Activated T-helper 1 cell treated with anti-CD3 and anti-CD28 coated beads, Interleukin-12 subunit alpha, Interleukin-12 subunit beta, Interleukin-2, Interleukin-4 antibody, amounts not matched to agents 30 ng/mL and 10 ng/mL and 1 ng/mL, durations not matched to agents 14 hours and 24 hours and 36 hours (primary cell): ENCODE measurements at regions not wholly inside any gene's neighbourhood (a gene's known extent, or its start where the extent isn't known, plus 50 kb on each side); places are given as distances from the start of the nearest gene placed in this dataset.
"Not testable (repeated sequence)": the region's sequence is repeated elsewhere in the genome, so short reads cannot be mapped to it uniquely, and the experiment has no call there.

Experiments used
- DNase-seq: peaks from one replicate; pipeline ENCODE4 v3.0.0; 2021; ENCODE audit warnings: low spot score
- H3K27ac Mint-ChIP-seq: one replicate; pipeline ENCODE4 v1.8.0; 2021; ENCODE audit warnings: mild to moderate bottlenecking, mixed read lengths
- H3K27me3 Mint-ChIP-seq: one replicate; pipeline ENCODE4 v1.8.0; 2022; ENCODE audit warnings: mild to moderate bottlenecking, moderate library complexity, mixed read lengths; ENCODE audit not compliant: insufficient read depth
- H3K36me3 Mint-ChIP-seq: one replicate; pipeline ENCODE4 v1.8.0; 2021; ENCODE audit warnings: low read depth, mixed read lengths
- H3K4me1 Mint-ChIP-seq: one replicate; pipeline ENCODE4 v1.8.0; 2021; ENCODE audit warnings: low read depth, mixed read lengths
- H3K4me3 Mint-ChIP-seq: one replicate; pipeline ENCODE4 v1.8.0; 2021; ENCODE audit warnings: mild to moderate bottlenecking, moderate library complexity, mixed read lengths
- H3K9me3 Mint-ChIP-seq: one replicate; pipeline ENCODE4 v1.8.0; 2021; ENCODE audit warnings: mixed read lengths
- intact Hi-C: fragments of 100-400 bp; cut with micrococcal nuclease; formaldehyde crosslinking; loops from one replicate; pipeline ENCODE4 v1.15.1; 2024

GRCh38 chr2:12008425-12009061 is 262.1 kb downstream of the LPIN1 start:
- DNase-seq = no peak
- intact Hi-C loops = loop anchor here (5.0 to 10.0 kb wide), 3 partner anchors 61 to 494 kb away; no protein-coding TSS in a partner anchor
- Mint-ChIP-seq H3K27ac (no peak overlapping the region), H3K36me3 (no peaks in the 10 kb centered on the region), H3K9me3 (no peaks in the 10 kb centered on the region), H3K27me3 (peaks cover 58% of the 10 kb centered on the region), H3K4me1 (peaks cover 7% of the 10 kb centered on the region), H3K4me3 (no peak overlapping the region)

- H3K4me3 Mint-ChIP-seq = no peak overlapping the region
- DNase-seq = no peak
- intact Hi-C loops = loop anchor here (5.0 to 10.0 kb wide), 3 partner anchors 62 to 493 kb away; no protein-coding TSS in a partner anchor
- peaks cover 61% of the 10 kb centered on the region for H3K27me3 Mint-ChIP-seq
- H3K4me1 Mint-ChIP-seq = peaks cover 7% of the 10 kb centered on the region
- no peak overlapping the region for H3K27ac Mint-ChIP-seq
- H3K36me3 Mint-ChIP-seq = no peaks in the 10 kb centered on the region
- H3K9me3 Mint-ChIP-seq = no peaks in the 10 kb centered on the region
Observed at GRCh38 chr2:12009323-12009905, 263.0 kb downstream of the LPIN1 start.

GRCh38 chr2:12010059-12010458 is 263.6 kb downstream of the LPIN1 start:
- intact Hi-C loops = no loop called here
- Mint-ChIP-seq H3K27ac (no peak overlapping the region), H3K9me3 (no peaks in the 10 kb centered on the region), H3K4me3 (no peak overlapping the region), H3K36me3 (no peaks in the 10 kb centered on the region), H3K4me1 (peaks cover 7% of the 10 kb centered on the region), H3K27me3 (peaks cover 58% of the 10 kb centered on the region)
- no peak for DNase-seq

DNA sequence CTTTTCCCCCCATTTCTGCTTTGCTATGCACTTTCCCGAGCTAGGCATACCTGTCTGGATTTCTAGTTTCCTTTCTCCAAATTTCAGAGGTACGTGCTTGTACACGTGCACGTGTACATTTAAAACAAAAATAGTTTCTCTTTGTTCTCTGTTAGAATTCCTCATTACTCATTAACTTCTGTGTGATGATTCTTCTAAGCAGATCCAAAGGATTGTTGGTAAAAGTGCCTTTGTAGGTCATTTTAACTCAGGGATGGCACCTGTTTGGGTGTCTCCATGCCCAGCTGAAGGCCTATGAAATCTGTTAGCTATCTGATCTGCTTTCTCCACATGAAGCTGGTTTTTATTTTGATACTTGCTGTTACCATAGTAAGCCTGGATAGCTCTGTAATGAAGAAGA is 264.3 kb downstream of the LPIN1 start:
- no peak for DNase-seq
- Mint-ChIP-seq H3K27me3 (peaks cover 60% of the 10 kb centered on the region), H3K27ac (no peak overlapping the region), H3K9me3 (no peaks in the 10 kb centered on the region), H3K4me1 (peaks cover 7% of the 10 kb centered on the region), H3K36me3 (no peaks in the 10 kb centered on the region), H3K4me3 (no peak overlapping the region)
- intact Hi-C loops = no loop called here

- no peaks in the 10 kb centered on the region for H3K4me1 Mint-ChIP-seq
- no peak overlapping the region for H3K4me3 Mint-ChIP-seq
- intact Hi-C loops = no loop called here
- no peak overlapping the region for H3K27ac Mint-ChIP-seq
- H3K27me3 Mint-ChIP-seq = peaks cover 64% of the 10 kb centered on the region
- peaks cover 17% of the 10 kb centered on the region for H3K9me3 Mint-ChIP-seq
- no peak for DNase-seq
- H3K36me3 Mint-ChIP-seq = no peaks in the 10 kb centered on the region
Observed at GRCh38 chr2:12014088-12014960, 267.9 kb downstream of the LPIN1 start.

GRCh38 chr2:12017499-12018157 is 271.2 kb downstream of the LPIN1 start:
- Mint-ChIP-seq H3K36me3 (peaks cover 4% of the 10 kb centered on the region), H3K4me3 (no peak overlapping the region), H3K27me3 (peaks cover 43% of the 10 kb centered on the region), H3K27ac (no peak overlapping the region), H3K4me1 (no peaks in the 10 kb centered on the region), H3K9me3 (peaks cover 44% of the 10 kb centered on the region)
- DNase-seq = no peak
- intact Hi-C loops = no loop called here

- Mint-ChIP-seq H3K9me3 (peaks cover 50% of the 10 kb centered on the region), H3K27me3 (peaks cover 36% of the 10 kb centered on the region)
- H3K27ac Mint-ChIP-seq, H3K36me3 Mint-ChIP-seq, H3K4me3 Mint-ChIP-seq, DNase-seq, intact Hi-C loops, H3K4me1 Mint-ChIP-seq: not testable (repeated sequence)
Observed at GRCh38 chr2:12018726-12019125, 272.3 kb downstream of the LPIN1 start.

DNA sequence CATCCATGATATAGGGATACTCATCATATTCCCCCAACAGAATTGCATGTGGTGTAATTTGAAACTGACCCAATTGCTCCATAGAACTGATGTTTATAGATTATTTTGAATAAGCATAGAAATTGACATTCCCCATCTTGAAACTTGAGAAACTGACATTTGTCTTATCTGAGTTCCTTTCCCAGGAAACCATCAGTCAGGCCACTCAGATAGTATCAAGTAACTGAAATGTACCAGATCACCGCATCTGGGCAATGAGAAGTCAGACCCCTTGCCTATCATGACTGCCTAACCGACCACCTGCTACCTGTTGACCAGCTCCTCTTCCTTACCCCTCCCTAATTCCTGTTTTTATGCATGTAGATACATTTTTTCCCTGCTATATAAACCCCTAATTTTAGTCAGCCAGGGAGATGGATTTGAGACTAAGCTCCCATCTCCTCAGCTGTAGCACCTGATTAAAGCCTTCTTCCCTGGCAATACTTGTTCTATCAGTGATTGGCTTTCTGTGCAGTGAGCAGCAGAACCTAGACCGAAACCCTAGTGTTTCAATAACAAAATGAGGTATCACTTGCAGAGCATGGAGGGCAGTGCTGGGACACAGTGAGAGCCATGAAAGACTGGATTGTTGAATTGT is 274.5 kb downstream of the LPIN1 start:
- DNase-seq = no peak
- no peak overlapping the region for H3K4me3 Mint-ChIP-seq
- no peak overlapping the region for H3K27ac Mint-ChIP-seq
- H3K27me3 Mint-ChIP-seq = peaks cover 35% of the 10 kb centered on the region
- H3K9me3 Mint-ChIP-seq = peaks cover 55% of the 10 kb centered on the region
- H3K4me1 Mint-ChIP-seq = no peaks in the 10 kb centered on the region
- H3K36me3 Mint-ChIP-seq = peaks cover 4% of the 10 kb centered on the region
- intact Hi-C loops = no loop called here

DNA sequence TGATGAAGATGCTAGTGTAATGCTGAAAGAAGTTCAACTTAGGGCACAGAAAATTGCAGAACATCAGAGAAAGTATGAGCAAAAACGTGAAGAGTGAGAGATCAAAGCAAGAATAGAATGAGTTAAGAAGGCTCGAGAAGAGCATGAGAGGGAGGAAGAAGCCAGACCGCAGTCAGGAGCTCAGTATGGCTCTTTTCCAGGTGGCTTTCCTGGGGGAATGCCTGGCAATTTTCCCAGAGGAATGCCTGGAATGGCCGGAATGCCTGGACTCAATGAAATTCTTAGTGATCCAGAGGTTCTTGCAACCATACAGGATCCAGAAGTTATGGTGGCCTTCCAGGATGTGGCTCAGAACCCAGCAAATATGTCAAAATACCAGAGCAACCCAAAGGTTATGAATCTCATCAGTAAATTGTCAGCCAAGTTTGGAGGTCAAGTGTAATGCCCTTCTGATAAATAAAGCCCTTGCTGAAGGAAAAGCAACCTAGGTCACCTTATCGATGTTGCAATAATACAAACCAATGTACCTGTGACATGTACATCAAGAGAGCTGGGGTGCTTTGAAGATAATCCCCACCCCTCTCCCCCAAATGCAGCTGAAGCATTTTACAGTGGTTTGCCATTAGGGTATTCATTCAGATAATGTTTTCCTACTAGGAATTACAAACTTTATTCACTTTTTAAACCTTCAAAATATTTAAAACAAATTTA is 277.9 kb downstream of the LPIN1 start:
- H3K4me1 Mint-ChIP-seq, H3K36me3 Mint-ChIP-seq, H3K4me3 Mint-ChIP-seq, H3K27ac Mint-ChIP-seq, intact Hi-C loops, DNase-seq: not testable (repeated sequence)
- Mint-ChIP-seq H3K27me3 (peaks cover 24% of the 10 kb centered on the region), H3K9me3 (peaks cover 38% of the 10 kb centered on the region)

GRCh38 chr2:12027136-12027535 is 280.7 kb downstream of the LPIN1 start:
- H3K9me3 Mint-ChIP-seq = peaks cover 15% of the 10 kb centered on the region
- no peaks in the 10 kb centered on the region for H3K4me1 Mint-ChIP-seq
- DNase-seq = no peak
- no peak overlapping the region for H3K4me3 Mint-ChIP-seq
- no peaks in the 10 kb centered on the region for H3K36me3 Mint-ChIP-seq
- H3K27ac Mint-ChIP-seq = no peak overlapping the region
- peaks cover 24% of the 10 kb centered on the region for H3K27me3 Mint-ChIP-seq
- intact Hi-C loops = no loop called here

- Mint-ChIP-seq H3K27me3 (peaks cover 9% of the 10 kb centered on the region), H3K4me1 (no peaks in the 10 kb centered on the region), H3K27ac (no peak overlapping the region), H3K9me3 (no peaks in the 10 kb centered on the region), H3K4me3 (no peak overlapping the region), H3K36me3 (no peaks in the 10 kb centered on the region)
- intact Hi-C loops = no loop called here
- no peak for DNase-seq
Observed at GRCh38 chr2:12031866-12032265, 285.4 kb downstream of the LPIN1 start.

GRCh38 chr2:12032398-12032797 is 286.0 kb downstream of the LPIN1 start:
- H3K27ac Mint-ChIP-seq = no peak overlapping the region
- H3K9me3 Mint-ChIP-seq = no peaks in the 10 kb centered on the region
- intact Hi-C loops = no loop called here
- no peak overlapping the region for H3K4me3 Mint-ChIP-seq
- no peaks in the 10 kb centered on the region for H3K36me3 Mint-ChIP-seq
- no peak for DNase-seq
- peaks cover 9% of the 10 kb centered on the region for H3K27me3 Mint-ChIP-seq
- H3K4me1 Mint-ChIP-seq = no peaks in the 10 kb centered on the region
